T47D (cell line): ENCODE measurements at regions not wholly inside any gene's neighbourhood (a gene's known extent, or its start where the extent isn't known, plus 50 kb on each side); places are given as distances from the start of the nearest gene placed in this dataset.
"Not testable (repeated sequence)": the region's sequence is repeated elsewhere in the genome, so short reads cannot be mapped to it uniquely, and the experiment has no call there.

Experiments used
- DNase-seq, 2 experiments: peaks; one replicate each; pipeline versions ENCODE4 v3.0.0 to v3.0.0-alpha.2; 2011 to 2012; ENCODE audit warnings: low read depth in 1 of 2, low spot score in 1 of 2
- JUND ChIP-seq: IDR thresholded peaks from 2 replicates; pipeline ENCODE4 v1.6.1; 2012; ENCODE audit warnings: low read depth
- in situ Hi-C: cut with HindIII; loops from 2 replicates; pipeline ENCODE4 v1.10.0; 2016; ENCODE audit warnings: low sequenced_read_pairs, low pct_unique_long_range_greater_than_20kb

GRCh38 chr18:4705894-4706293 is 250.8 kb upstream of the DLGAP1 start:
- no peak for DNase-seq
- in situ Hi-C loops = no loop called here
- TF ChIP-seq JUND = no peak

- TF ChIP-seq JUND = no peak
- no peak for DNase-seq
- in situ Hi-C loops = no loop called here
Observed at GRCh38 chr18:4704781-4705180, 249.7 kb upstream of the DLGAP1 start.

- in situ Hi-C loops = no loop called here
- no peak for DNase-seq
- no peak for TF ChIP-seq JUND
Observed at GRCh38 chr18:4691836-4692235, 236.7 kb upstream of the DLGAP1 start.

GRCh38 chr18:4678685-4679084 is 223.6 kb upstream of the DLGAP1 start:
- in situ Hi-C loops, DNase-seq: not testable (repeated sequence)

- no peak for DNase-seq
- in situ Hi-C loops = no loop called here
- no peak for TF ChIP-seq JUND
Observed at GRCh38 chr18:4677006-4677405, 221.9 kb upstream of the DLGAP1 start.

GRCh38 chr18:4672162-4672561 is 217.1 kb upstream of the DLGAP1 start:
- DNase-seq = no peak
- in situ Hi-C loops = no loop called here
- TF ChIP-seq JUND = no peak

GRCh38 chr18:4658804-4659203 is 203.7 kb upstream of the DLGAP1 start:
- TF ChIP-seq JUND = no peak
- in situ Hi-C loops = no loop called here
- DNase-seq = no peak

- TF ChIP-seq JUND = no peak
- DNase-seq = no peak
- in situ Hi-C loops = no loop called here
Observed at GRCh38 chr18:4653418-4653817, 198.3 kb upstream of the DLGAP1 start.

GRCh38 chr18:4641771-4642368 is 186.8 kb upstream of the DLGAP1 start:
- TF ChIP-seq JUND = no peak
- no peak for DNase-seq
- in situ Hi-C loops = no loop called here

GRCh38 chr18:4640349-4641012 is 185.4 kb upstream of the DLGAP1 start:
- no peak for TF ChIP-seq JUND
- no peak for DNase-seq
- in situ Hi-C loops = no loop called here

- no peak for TF ChIP-seq JUND
- DNase-seq = no peak
- in situ Hi-C loops = no loop called here
Observed at GRCh38 chr18:4639628-4640310, 184.7 kb upstream of the DLGAP1 start.

GRCh38 chr18:4638680-4639079 is 183.6 kb upstream of the DLGAP1 start:
- TF ChIP-seq JUND = no peak
- in situ Hi-C loops = no loop called here
- no peak for DNase-seq

- in situ Hi-C loops = no loop called here
- no peak for TF ChIP-seq JUND
- DNase-seq = no peak
Observed at GRCh38 chr18:4637876-4638275, 182.8 kb upstream of the DLGAP1 start.

GRCh38 chr18:4636967-4637366 is 181.9 kb upstream of the DLGAP1 start:
- no peak for DNase-seq
- in situ Hi-C loops = no loop called here
- no peak for TF ChIP-seq JUND
